H9 (cell line): ENCODE measurements at regions not wholly inside any gene's neighbourhood (a gene's known extent, or its start where the extent isn't known, plus 50 kb on each side); places are given as distances from the start of the nearest gene placed in this dataset.

Experiments used
- DNase-seq: peaks from one replicate; pipeline ENCODE4 v3.0.0-alpha.2; 2017
- H2AFZ ChIP-seq: one replicate; pipeline ENCODE4 v1.6.1; 2013; ENCODE audit warnings: mild to moderate bottlenecking, low read length, control low read depth, moderate library complexity
- H2AK5ac ChIP-seq: 2 replicates; pipeline ENCODE4 v1.6.1; 2013; ENCODE audit warnings: low read length, control low read depth, mixed read lengths; ENCODE audit not compliant: insufficient read length
- H2BK120ac ChIP-seq: one replicate; pipeline ENCODE4 v1.6.1; 2013; ENCODE audit warnings: low read depth, mild to moderate bottlenecking, low read length, control low read depth, inconsistent platforms; ENCODE audit not compliant: poor library complexity, severe bottlenecking
- H2BK12ac ChIP-seq: 2 replicates; pipeline ENCODE4 v1.6.1; 2013; ENCODE audit warnings: low read length, control low read depth, mixed read lengths, low read depth; ENCODE audit not compliant: insufficient read length
- H2BK15ac ChIP-seq: 2 replicates; pipeline ENCODE4 v1.6.1; 2013; ENCODE audit warnings: low read depth, low read length, control low read depth
- H2BK20ac ChIP-seq: one replicate; pipeline ENCODE4 v1.6.1; 2013; ENCODE audit warnings: low read depth, mild to moderate bottlenecking, low read length, control low read depth, inconsistent platforms; ENCODE audit not compliant: poor library complexity, severe bottlenecking
- H2BK5ac ChIP-seq: 2 replicates; pipeline ENCODE4 v1.6.1; 2013; ENCODE audit warnings: low read length, control low read depth, mixed read lengths; ENCODE audit not compliant: insufficient read length
- H3K14ac ChIP-seq: 2 replicates; pipeline ENCODE4 v1.6.1; 2013; ENCODE audit warnings: low read length, control low read depth; ENCODE audit not compliant: insufficient read depth
- H3K18ac ChIP-seq: 2 replicates; pipeline ENCODE4 v1.6.1; 2013; ENCODE audit warnings: low read depth, mild to moderate bottlenecking, mixed read lengths, low read length, control low read depth; ENCODE audit not compliant: insufficient read length
- H3K23ac ChIP-seq: 2 replicates; pipeline ENCODE4 v1.6.1; 2013; ENCODE audit warnings: low read length, control low read depth, mixed read lengths, low read depth; ENCODE audit not compliant: insufficient read length
- H3K23me2 ChIP-seq: 2 replicates; pipeline ENCODE4 v1.6.1; 2013; ENCODE audit warnings: low read depth, mild to moderate bottlenecking, mixed read lengths, low read length, control low read depth; ENCODE audit not compliant: insufficient read length, poor library complexity, severe bottlenecking
- H3K27ac ChIP-seq: 2 replicates; pipeline ENCODE4 v1.5.1; 2013; ENCODE audit warnings: low read length, control low read depth, mixed read lengths, low read depth; ENCODE audit not compliant: insufficient read length
- H3K27me3 ChIP-seq: 2 replicates; pipeline ENCODE4 v1.6.1; 2013; ENCODE audit warnings: low read length, control low read depth, inconsistent platforms; ENCODE audit not compliant: insufficient read depth
- H3K4ac ChIP-seq: 2 replicates; pipeline ENCODE4 v1.6.1; 2013; ENCODE audit warnings: low read depth, mild to moderate bottlenecking, control low read depth, inconsistent platforms, low read length, moderate library complexity
- H3K4me1 ChIP-seq: 2 replicates; pipeline ENCODE4 v1.6.1; 2013; ENCODE audit warnings: low read length, control low read depth, inconsistent platforms; ENCODE audit not compliant: insufficient read depth
- H3K4me2 ChIP-seq: 2 replicates; pipeline ENCODE4 v1.6.1; 2013; ENCODE audit warnings: low read length, control low read depth, mixed read lengths; ENCODE audit not compliant: insufficient read length, insufficient read depth
- H3K56ac ChIP-seq: 2 replicates; pipeline ENCODE4 v1.6.1; 2013; ENCODE audit warnings: low read depth, mild to moderate bottlenecking, mixed read lengths, low read length, control low read depth; ENCODE audit not compliant: insufficient read length
- H3K79me1 ChIP-seq: 2 replicates; pipeline ENCODE4 v1.6.1; 2013; ENCODE audit warnings: low read depth, mild to moderate bottlenecking, moderate library complexity, low read length, control low read depth, inconsistent platforms; ENCODE audit not compliant: insufficient read depth, poor library complexity, severe bottlenecking
- H3K79me2 ChIP-seq: 2 replicates; pipeline ENCODE4 v1.6.1; 2013; ENCODE audit warnings: low read length, control low read depth, inconsistent platforms; ENCODE audit not compliant: insufficient read depth
- H3K9ac ChIP-seq: 2 replicates; pipeline ENCODE4 v1.6.1; 2013; ENCODE audit warnings: low read length, control low read depth, mixed read lengths; ENCODE audit not compliant: insufficient read length; ENCODE audit errors: extremely low read depth
- H3K9me3 ChIP-seq: one replicate; pipeline ENCODE4 v1.6.1; 2013; ENCODE audit warnings: low read depth, low read length, inconsistent platforms; ENCODE audit not compliant: control insufficient read depth
- H3T11ph ChIP-seq: one replicate; pipeline ENCODE4 v1.6.1; 2013; ENCODE audit warnings: mild to moderate bottlenecking, low read length, control low read depth, inconsistent platforms
- H4K20me1 ChIP-seq: one replicate; pipeline ENCODE4 v1.6.1; 2013; ENCODE audit not compliant: control insufficient read depth, insufficient read length, insufficient read depth
- H4K5ac ChIP-seq: 2 replicates; pipeline ENCODE4 v1.6.1; 2013; ENCODE audit warnings: low read depth, mild to moderate bottlenecking, mixed read lengths, low read length, control low read depth; ENCODE audit not compliant: insufficient read length
- H4K8ac ChIP-seq: replicated peaks from 2 replicates; pipeline ENCODE4 v1.6.1; 2013; ENCODE audit warnings: low read length, control low read depth, mixed read lengths, low read depth; ENCODE audit not compliant: insufficient read length
- H4K91ac ChIP-seq: 2 replicates; pipeline ENCODE4 v1.6.1; 2013; ENCODE audit warnings: low read depth, mild to moderate bottlenecking, moderate library complexity, mixed read lengths, low read length, control low read depth; ENCODE audit not compliant: insufficient read length
- H3K27ac Mint-ChIP-seq, 3 experiments: 2 replicates in 2 of 3; 3 replicates in 1 of 3; pipeline ENCODE4 v1.8.0; 2020 to 2021; ENCODE audit warnings: mixed read lengths in 3 of 3, mild to moderate bottlenecking in 1 of 3, moderate library complexity in 1 of 3
- H3K27me3 Mint-ChIP-seq: 2 replicates; pipeline ENCODE4 v1.8.0; 2021; ENCODE audit warnings: low read depth, mild to moderate bottlenecking, moderate library complexity, mixed read lengths
- H3K36me3 Mint-ChIP-seq, 3 experiments: 2 replicates in 2 of 3; 3 replicates in 1 of 3; pipeline ENCODE4 v1.8.0; 2020 to 2021; ENCODE audit warnings: low read depth in 3 of 3, mixed read lengths in 3 of 3; ENCODE audit not compliant: insufficient read depth in 1 of 3
- H3K4me1 Mint-ChIP-seq, 2 experiments: 2 replicates each; pipeline ENCODE4 v1.8.0; 2020; ENCODE audit warnings: mixed read lengths in 2 of 2
- H3K4me3 Mint-ChIP-seq, 2 experiments: 2 replicates in 1 of 2; 3 replicates in 1 of 2; pipeline ENCODE4 v1.8.0; 2020 to 2021; ENCODE audit warnings: mild to moderate bottlenecking in 2 of 2, mixed read lengths in 2 of 2, moderate library complexity in 1 of 2
- H3K9me3 Mint-ChIP-seq, 2 experiments: 2 replicates in 1 of 2; 3 replicates in 1 of 2; pipeline ENCODE4 v1.8.0; 2020; ENCODE audit warnings: mild to moderate bottlenecking in 2 of 2, mixed read lengths in 2 of 2, moderate library complexity in 1 of 2
- WGBS: extraction: QIAGEN DNeasy Blood & Tissue Kit; methylation state at CpG from one replicate; pipeline ENCODE4 v1.1.7; 2013; ENCODE audit warnings: missing lambda C conversion rate, low lambda C conversion rate, mixed read lengths; ENCODE audit not compliant: insufficient read length; ENCODE audit errors: extremely low coverage; 5-methylcytosine and 5-hydroxymethylcytosine counted together
- TF ChIP-seq, protein P1 (sequence below): fragments of 200-600 bp; sonication (generic); conservative IDR thresholded peaks from 3 replicates; pipeline ENCODE4 v1.8.0; 2021; ENCODE audit warnings: antibody characterized with exemption, mild to moderate bottlenecking

DNA sequence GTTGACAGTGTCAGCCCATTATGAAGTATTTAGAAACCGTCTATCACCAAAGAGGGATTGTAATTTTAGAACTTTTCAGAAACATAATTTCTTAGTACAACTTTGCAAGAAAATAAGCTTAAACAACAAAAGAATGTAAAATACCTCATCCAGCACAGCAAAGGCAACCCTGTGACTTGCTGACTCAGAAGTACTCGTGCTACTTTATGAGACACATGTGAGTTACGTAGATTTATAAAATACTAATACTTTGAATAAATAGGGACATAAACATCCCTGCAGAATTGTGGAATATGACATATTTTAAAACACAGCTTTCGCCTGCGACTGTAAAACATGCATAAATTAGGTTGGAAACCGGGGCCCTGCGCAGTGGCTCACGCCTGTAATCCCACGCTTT is 739.7 kb upstream of the ANKRD30A start:
- Histone ChIP-seq H3K4ac (no peak overlapping the region), H3K4me2 (no peak overlapping the region), H3K27ac (no peak overlapping the region), H3K27me3 (no peaks in the 10 kb centered on the region), H2AFZ (no peak overlapping the region), H3K23me2 (no peaks in the 10 kb centered on the region), H2AK5ac (no peak overlapping the region), H4K91ac (no peak overlapping the region), H3K4me1 (no peaks in the 10 kb centered on the region), H3K79me1 (no peaks in the 10 kb centered on the region), H2BK15ac (no peak overlapping the region), H3K9me3 (no peaks in the 10 kb centered on the region), H2BK120ac (no peak overlapping the region), H3K23ac (no peak overlapping the region), H3K14ac (no peak overlapping the region), H4K8ac (no peak overlapping the region), H3K18ac (no peak overlapping the region), H4K20me1 (peaks cover 2% of the 10 kb centered on the region), H3K9ac (no peak overlapping the region), H2BK20ac (no peak overlapping the region), H4K5ac (no peak overlapping the region), H3T11ph (no peak overlapping the region), H2BK12ac (no peak overlapping the region), H3K79me2 (no peaks in the 10 kb centered on the region), H3K56ac (no peak overlapping the region), H2BK5ac (no peak overlapping the region)
- Mint-ChIP-seq H3K36me3 (no peaks in the 10 kb centered on the region), H3K9me3 (0 out of 5 replicates have a peak, but pooled peaks cover 0 to 2% of the 10 kb centered on the region in 2 experiments), H3K4me3 (no peak overlapping the region), H3K27ac (no peak overlapping the region), H3K4me1 (no peaks in the 10 kb centered on the region), H3K27me3 (no peaks in the 10 kb centered on the region)
- no CpG with 5 or more reads among the region's 9 CpGs for WGBS
- TF ChIP-seq, protein P1, sequence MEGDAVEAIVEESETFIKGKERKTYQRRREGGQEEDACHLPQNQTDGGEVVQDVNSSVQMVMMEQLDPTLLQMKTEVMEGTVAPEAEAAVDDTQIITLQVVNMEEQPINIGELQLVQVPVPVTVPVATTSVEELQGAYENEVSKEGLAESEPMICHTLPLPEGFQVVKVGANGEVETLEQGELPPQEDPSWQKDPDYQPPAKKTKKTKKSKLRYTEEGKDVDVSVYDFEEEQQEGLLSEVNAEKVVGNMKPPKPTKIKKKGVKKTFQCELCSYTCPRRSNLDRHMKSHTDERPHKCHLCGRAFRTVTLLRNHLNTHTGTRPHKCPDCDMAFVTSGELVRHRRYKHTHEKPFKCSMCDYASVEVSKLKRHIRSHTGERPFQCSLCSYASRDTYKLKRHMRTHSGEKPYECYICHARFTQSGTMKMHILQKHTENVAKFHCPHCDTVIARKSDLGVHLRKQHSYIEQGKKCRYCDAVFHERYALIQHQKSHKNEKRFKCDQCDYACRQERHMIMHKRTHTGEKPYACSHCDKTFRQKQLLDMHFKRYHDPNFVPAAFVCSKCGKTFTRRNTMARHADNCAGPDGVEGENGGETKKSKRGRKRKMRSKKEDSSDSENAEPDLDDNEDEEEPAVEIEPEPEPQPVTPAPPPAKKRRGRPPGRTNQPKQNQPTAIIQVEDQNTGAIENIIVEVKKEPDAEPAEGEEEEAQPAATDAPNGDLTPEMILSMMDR: no peak
- no peak for DNase-seq
